ENCODE measurements at regions not wholly inside any gene's neighbourhood (a gene's known extent, or its start where the extent isn't known, plus 50 kb on each side); places are given as distances from the start of the nearest gene placed in this dataset.
"Not testable (repeated sequence)": the region's sequence is repeated elsewhere in the genome, so short reads cannot be mapped to it uniquely, and the experiment has no call there.

- no peak for DNase-seq (ENCODE audit: low spot score)
Measured at GRCh38 chr13:44887515-44887914, 101.8 kb downstream of the NUFIP1 start.

- DNase-seq (ENCODE audit: low spot score): no peak
Measured at GRCh38 chr13:44884076-44884729, 105.1 kb downstream of the NUFIP1 start.

- no peak for DNase-seq (ENCODE audit: low spot score)
Measured at GRCh38 chr13:44879452-44880058, 109.7 kb downstream of the NUFIP1 start.

- no peak for DNase-seq (ENCODE audit: low spot score)
Measured at GRCh38 chr13:44876782-44877324, 112.4 kb downstream of the NUFIP1 start.

- DNase-seq (ENCODE audit: low spot score): no peak
Measured at GRCh38 chr13:44874886-44875630, 114.2 kb downstream of the NUFIP1 start.

GRCh38 chr13:44874176-44874575, 115.1 kb downstream of the NUFIP1 start:
- DNase-seq (ENCODE audit: low spot score): no peak

GRCh38 chr13:44873461-44873860, 115.8 kb downstream of the NUFIP1 start:
- no peak for DNase-seq (ENCODE audit: low spot score)

GRCh38 chr13:44872751-44873150, 116.5 kb downstream of the NUFIP1 start:
- DNase-seq (ENCODE audit: low spot score): no peak

- no peak for DNase-seq (ENCODE audit: low spot score)
Measured at GRCh38 chr13:44870456-44870929, 118.8 kb downstream of the NUFIP1 start.

- no peak for DNase-seq (ENCODE audit: low spot score)
Measured at GRCh38 chr13:44869167-44869566, 120.1 kb downstream of the NUFIP1 start.

- DNase-seq (ENCODE audit: low spot score): no peak
Measured at GRCh38 chr13:44868397-44868796, 120.9 kb downstream of the NUFIP1 start.

GRCh38 chr13:44867825-44868224, 121.4 kb downstream of the NUFIP1 start:
- DNase-seq (ENCODE audit: low spot score): no peak

- no peak for DNase-seq (ENCODE audit: low spot score)
Measured at GRCh38 chr13:44866411-44866911, 122.8 kb downstream of the NUFIP1 start.

GRCh38 chr13:44865722-44866410, 123.4 kb downstream of the NUFIP1 start:
- DNase-seq (ENCODE audit: low spot score): no peak

GRCh38 chr13:44863641-44864040, 125.6 kb downstream of the NUFIP1 start:
- not testable (repeated sequence) for DNase-seq (ENCODE audit: low spot score)

GRCh38 chr13:44860454-44860853, 128.8 kb downstream of the NUFIP1 start:
- no peak for DNase-seq (ENCODE audit: low spot score)

GRCh38 chr13:44857736-44858135, 131.5 kb downstream of the NUFIP1 start:
- DNase-seq (ENCODE audit: low spot score): no peak

GRCh38 chr13:44857061-44857460, 132.2 kb downstream of the NUFIP1 start:
- no peak for DNase-seq (ENCODE audit: low spot score)

- no peak for DNase-seq (ENCODE audit: low spot score)
Measured at GRCh38 chr13:44855860-44856259, 133.4 kb downstream of the NUFIP1 start.

- DNase-seq (ENCODE audit: low spot score): no peak
Measured at GRCh38 chr13:44854313-44855060, 134.8 kb downstream of the NUFIP1 start.

- DNase-seq (ENCODE audit: low spot score): no peak
Measured at GRCh38 chr13:44853641-44854040, 135.6 kb downstream of the NUFIP1 start.

Data from left forelimb (tissue), 1 donor.